Endothelial cell of umbilical vein (primary cell): ENCODE measurements at regions not wholly inside any gene's neighbourhood (a gene's known extent, or its start where the extent isn't known, plus 50 kb on each side); places are given as distances from the start of the nearest gene placed in this dataset.

ENCODE experiments used
- EZH2 ChIP-seq: IDR thresholded peaks from 2 replicates; pipeline ENCODE4 v1.6.1; 2012; ENCODE audit warnings: borderline replicate concordance, low read depth, mild to moderate bottlenecking, moderate library complexity, low read length, inconsistent platforms; ENCODE audit not compliant: severe bottlenecking
- GATA2 ChIP-seq: IDR thresholded peaks from 2 replicates; pipeline ENCODE4 v1.7.0; 2011; ENCODE audit warnings: low read depth, mild to moderate bottlenecking, moderate library complexity, mixed read lengths, low read length; ENCODE audit not compliant: insufficient read length, insufficient read depth
- JUN ChIP-seq: IDR thresholded peaks from 2 replicates; pipeline ENCODE4 v1.6.1; 2011; ENCODE audit warnings: borderline replicate concordance, low read depth; ENCODE audit not compliant: insufficient read length, insufficient read depth
- POLR2A ChIP-seq: IDR thresholded peaks from 2 replicates; pipeline ENCODE4 v1.6.1; 2012; ENCODE audit warnings: low read depth, mild to moderate bottlenecking, control low read depth, low read length
- POLR2AphosphoS5 ChIP-seq: IDR thresholded peaks from 2 replicates; pipeline ENCODE4 v1.6.1; 2012; ENCODE audit warnings: low read depth, mild to moderate bottlenecking, control low read depth, low read length, moderate library complexity; ENCODE audit not compliant: insufficient read depth
- TF ChIP-seq, protein P1 (sequence below), 2 donors: IDR thresholded peaks; 1 replicate in 1 of 2; 2 replicates in 1 of 2; pipeline ENCODE4 v1.5.1; 2011; ENCODE audit warnings: low read length in 2 of 2, mild to moderate bottlenecking in 2 of 2, moderate library complexity in 2 of 2, control low read depth in 1 of 2, inconsistent platforms in 1 of 2, low read depth in 1 of 2; ENCODE audit not compliant: insufficient read depth in 1 of 2; ENCODE audit errors: extremely low read depth in 1 of 2
- TF ChIP-seq, protein P2 (sequence below): IDR thresholded peaks from 2 replicates; pipeline ENCODE4 v1.6.1; 2011; ENCODE audit not compliant: insufficient read depth, insufficient read length

- TF ChIP-seq POLR2A: no peak
- TF ChIP-seq, protein P1, sequence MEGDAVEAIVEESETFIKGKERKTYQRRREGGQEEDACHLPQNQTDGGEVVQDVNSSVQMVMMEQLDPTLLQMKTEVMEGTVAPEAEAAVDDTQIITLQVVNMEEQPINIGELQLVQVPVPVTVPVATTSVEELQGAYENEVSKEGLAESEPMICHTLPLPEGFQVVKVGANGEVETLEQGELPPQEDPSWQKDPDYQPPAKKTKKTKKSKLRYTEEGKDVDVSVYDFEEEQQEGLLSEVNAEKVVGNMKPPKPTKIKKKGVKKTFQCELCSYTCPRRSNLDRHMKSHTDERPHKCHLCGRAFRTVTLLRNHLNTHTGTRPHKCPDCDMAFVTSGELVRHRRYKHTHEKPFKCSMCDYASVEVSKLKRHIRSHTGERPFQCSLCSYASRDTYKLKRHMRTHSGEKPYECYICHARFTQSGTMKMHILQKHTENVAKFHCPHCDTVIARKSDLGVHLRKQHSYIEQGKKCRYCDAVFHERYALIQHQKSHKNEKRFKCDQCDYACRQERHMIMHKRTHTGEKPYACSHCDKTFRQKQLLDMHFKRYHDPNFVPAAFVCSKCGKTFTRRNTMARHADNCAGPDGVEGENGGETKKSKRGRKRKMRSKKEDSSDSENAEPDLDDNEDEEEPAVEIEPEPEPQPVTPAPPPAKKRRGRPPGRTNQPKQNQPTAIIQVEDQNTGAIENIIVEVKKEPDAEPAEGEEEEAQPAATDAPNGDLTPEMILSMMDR (IDR thresholded peaks at IDR 0.05; ENCODE audit: extremely low read depth in 1 of 2, insufficient read depth in 1 of 2, low read depth in 1 of 2, low read length in 2 of 2): no peak
- TF ChIP-seq POLR2AphosphoS5: no peak
- no peak for TF ChIP-seq EZH2
- no peak for TF ChIP-seq JUN
- TF ChIP-seq GATA2: no peak
- TF ChIP-seq, protein P2, sequence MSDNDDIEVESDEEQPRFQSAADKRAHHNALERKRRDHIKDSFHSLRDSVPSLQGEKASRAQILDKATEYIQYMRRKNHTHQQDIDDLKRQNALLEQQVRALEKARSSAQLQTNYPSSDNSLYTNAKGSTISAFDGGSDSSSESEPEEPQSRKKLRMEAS: no peak
These were observed 142.9 kb downstream of the SHOX start for GRCh38 chrX:773292-774025.
